Fibroblast of the aortic adventitia (primary cell): ENCODE measurements at regions not wholly inside any gene's neighbourhood (a gene's known extent, or its start where the extent isn't known, plus 50 kb on each side); places are given as distances from the start of the nearest gene placed in this dataset.

Experiments used
- DNase-seq: peaks from one replicate; pipeline ENCODE4 v3.0.0-alpha.2; 2010; ENCODE audit warnings: low read depth
- H3K4me3 ChIP-seq: 2 replicates; pipeline ENCODE4 v1.5.1; 2011; ENCODE audit warnings: low read depth, mild to moderate bottlenecking, control low read depth, low read length, moderate library complexity
- TF ChIP-seq, protein P1 (sequence below): IDR thresholded peaks from 2 replicates; pipeline ENCODE4 v1.5.1; 2011; ENCODE audit warnings: mild to moderate bottlenecking, low read length, control low read depth, inconsistent platforms; ENCODE audit not compliant: insufficient read depth

DNA sequence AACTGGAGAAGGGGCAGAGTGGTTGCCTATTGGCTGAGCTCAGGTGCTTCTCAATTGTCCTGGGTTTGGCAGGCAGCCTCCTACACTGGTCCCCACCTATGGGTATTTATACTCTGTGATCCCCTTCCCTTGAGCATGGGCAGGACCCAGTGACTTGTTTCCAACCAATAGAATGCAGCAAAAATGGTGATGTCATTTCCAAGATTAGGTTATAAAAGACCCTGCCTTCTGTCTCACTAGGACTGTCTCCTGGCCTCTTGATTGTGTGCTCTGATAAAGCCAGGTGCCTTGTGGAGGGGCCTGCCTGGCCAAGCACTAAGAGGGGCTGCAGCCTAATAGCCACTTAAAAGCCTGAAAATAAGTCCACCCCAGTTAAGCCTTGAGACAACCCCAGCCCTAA, 76.1 kb downstream of the MSX2 start:
- no peak overlapping the region for H3K4me3 ChIP-seq
- DNase-seq = no peak
- TF ChIP-seq, protein P1, sequence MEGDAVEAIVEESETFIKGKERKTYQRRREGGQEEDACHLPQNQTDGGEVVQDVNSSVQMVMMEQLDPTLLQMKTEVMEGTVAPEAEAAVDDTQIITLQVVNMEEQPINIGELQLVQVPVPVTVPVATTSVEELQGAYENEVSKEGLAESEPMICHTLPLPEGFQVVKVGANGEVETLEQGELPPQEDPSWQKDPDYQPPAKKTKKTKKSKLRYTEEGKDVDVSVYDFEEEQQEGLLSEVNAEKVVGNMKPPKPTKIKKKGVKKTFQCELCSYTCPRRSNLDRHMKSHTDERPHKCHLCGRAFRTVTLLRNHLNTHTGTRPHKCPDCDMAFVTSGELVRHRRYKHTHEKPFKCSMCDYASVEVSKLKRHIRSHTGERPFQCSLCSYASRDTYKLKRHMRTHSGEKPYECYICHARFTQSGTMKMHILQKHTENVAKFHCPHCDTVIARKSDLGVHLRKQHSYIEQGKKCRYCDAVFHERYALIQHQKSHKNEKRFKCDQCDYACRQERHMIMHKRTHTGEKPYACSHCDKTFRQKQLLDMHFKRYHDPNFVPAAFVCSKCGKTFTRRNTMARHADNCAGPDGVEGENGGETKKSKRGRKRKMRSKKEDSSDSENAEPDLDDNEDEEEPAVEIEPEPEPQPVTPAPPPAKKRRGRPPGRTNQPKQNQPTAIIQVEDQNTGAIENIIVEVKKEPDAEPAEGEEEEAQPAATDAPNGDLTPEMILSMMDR = no peak

DNA sequence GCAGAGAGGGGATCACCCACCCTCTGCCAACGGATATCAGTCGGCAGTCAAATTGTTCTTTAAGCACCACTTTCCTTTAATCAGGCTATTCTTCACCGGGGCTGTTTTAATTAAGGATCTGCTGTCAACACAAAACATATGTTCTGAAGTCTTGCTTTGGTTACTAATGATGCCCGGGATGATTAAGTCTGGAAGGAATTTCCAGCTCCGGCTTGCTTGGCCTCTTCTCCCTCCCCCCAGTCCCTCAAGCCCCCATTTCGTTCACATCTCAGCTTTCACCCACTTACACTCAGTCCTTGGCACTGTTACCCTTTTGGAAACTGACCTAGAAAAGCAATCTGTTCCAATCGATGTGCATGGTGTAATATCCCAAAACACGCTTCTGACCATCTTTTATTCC, 74.7 kb downstream of the MSX2 start:
- H3K4me3 ChIP-seq = no peak overlapping the region
- DNase-seq = peak; percentile 7
- TF ChIP-seq, protein P1 = no peak

DNA sequence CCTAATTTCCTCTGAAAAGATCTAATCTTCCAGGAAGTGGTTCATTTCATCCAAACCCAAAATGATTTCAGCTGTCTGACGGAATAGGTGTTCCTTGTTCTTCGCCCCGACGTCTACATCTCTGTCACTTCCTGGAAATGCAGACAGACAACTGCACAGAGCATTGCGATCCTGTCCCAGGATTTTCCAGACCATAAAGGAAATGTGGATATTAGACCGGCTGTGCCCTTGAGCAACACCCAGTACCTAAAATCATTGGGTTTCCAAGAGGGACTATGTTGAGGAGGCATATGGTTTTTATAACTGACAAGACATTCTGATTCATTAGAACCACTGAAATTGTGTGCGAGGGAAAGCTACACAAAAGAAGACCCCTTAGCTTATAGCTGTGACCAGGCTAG, 74.2 kb downstream of the MSX2 start:
- DNase-seq = no peak
- no peak overlapping the region for H3K4me3 ChIP-seq
- TF ChIP-seq, protein P1 = no peak

DNA sequence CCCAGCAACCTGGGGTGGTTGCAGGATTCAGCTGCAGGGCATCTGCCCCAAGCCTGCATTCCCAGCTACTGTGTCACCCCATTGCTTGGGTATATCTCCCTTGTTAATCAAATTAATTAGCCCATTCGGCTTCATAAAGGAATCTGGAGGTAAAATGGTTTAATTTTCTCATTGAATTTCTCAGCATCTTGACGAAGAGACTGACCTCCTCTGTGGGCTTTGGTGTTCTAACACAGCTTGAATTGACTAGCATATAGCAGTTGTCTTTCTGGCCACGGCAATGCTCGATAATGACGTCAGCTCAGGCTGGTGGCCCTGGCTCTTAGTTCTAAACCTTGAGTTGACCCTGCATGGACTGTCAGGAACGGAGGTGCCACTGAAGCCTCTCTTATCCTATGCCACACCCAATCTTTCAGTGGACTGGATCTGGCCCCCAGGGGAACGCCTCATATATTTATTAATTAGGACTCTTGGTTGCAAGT, 72.4 kb downstream of the MSX2 start:
- TF ChIP-seq, protein P1 = no peak
- no peak for DNase-seq
- H3K4me3 ChIP-seq = no peak overlapping the region

DNA sequence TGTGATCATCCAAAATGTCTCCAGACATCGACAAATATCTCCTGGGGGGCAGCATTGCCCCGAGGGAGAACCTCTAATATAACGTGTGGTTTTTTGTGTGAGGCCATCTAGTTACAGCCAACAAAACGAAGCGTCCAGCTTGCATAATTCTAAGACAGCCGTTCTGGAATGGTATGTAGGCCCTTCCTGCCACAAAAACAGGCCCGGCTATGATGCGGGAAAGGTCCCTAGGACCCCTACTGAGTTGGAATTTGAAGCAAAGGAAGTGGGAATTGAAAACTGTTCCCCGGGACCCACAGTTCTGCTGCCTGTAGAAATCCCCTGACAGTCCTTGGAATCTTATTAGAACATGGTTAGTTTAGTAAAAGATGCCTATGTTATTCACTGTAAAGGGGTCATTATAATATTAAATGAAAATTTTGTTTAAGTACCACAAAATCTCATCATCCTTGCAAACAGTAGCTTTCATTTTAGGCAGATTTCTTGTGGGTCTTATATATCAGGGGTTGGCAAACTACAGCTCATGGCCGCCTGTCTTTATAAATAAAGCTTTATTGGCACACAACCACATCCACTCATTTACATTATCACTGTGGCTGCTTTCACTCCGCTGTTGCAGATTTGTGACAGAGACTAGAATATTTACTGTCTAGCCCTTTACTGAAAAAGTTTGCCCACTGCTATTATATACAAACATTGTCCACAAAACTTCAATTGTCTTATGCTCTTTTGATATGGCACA, 70.7 kb downstream of the MSX2 start:
- DNase-seq = no peak
- TF ChIP-seq, protein P1 = no peak
- no peak overlapping the region for H3K4me3 ChIP-seq

DNA sequence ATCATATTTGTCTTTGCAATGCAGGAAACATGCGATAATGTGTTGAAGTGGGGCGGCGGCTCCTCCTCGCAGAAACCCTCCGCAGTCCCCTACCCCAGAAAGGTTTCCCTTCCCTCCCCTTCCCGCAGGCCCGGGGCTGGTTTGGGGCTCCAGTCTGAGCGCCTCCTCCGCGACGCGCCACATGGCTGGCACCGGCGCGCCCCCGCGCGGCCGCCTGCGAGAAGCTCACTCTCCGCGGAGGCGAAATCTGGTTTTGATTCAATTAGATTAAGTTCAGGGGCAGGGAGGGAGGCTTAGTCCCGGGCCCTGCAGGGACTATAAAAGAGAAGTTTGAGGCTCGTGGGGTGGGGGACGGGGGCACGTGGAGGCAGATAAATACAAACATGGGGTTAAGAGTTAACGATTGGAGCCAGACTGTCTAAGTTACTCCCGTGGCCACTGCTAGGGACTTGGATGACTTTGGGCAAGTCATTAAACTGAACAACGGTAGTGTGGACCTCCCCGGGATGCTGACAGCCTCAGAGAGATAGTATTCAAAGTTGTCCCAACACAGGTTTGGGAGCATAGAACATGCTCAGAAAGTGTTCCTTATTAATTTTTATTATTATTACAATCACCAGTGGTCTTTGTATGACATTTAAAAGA, 69.4 kb downstream of the MSX2 start:
- H3K4me3 ChIP-seq = no peak overlapping the region
- DNase-seq = peak; percentile 48
- TF ChIP-seq, protein P1 = peak; percentile 74
